ENCODE measurements at regions not wholly inside any gene's neighbourhood (a gene's known extent, or its start where the extent isn't known, plus 50 kb on each side); places are given as distances from the start of the nearest gene placed in this dataset.

DNA sequence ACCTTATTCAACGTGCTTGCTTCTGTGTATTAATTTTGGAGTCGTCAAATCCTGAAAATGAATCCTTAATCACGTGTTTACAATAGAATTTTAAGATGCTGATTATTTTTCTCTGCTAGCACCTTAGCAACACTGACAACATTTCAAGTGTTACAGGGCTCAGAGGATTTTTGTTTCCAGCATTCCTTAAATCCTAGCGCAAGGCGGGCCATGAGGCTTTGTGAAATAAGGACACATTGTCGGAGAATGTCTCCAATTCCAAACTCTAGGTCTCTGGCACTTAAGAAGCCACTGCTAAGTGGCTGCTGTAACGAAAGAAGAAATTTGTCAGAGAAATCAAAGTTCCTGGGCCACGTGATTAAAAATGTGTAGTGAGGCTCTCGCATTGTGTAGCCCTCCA, 390.9 kb upstream of the CELF2 start:
- ChIA-PET CTCF (no interaction called here), POLR2A (no interaction called here), RAD21 (ENCODE audit: low non-redundant PET in 1 of 2, low total read pairs in 2 of 2, uncharacterized antibody in 2 of 2, unreplicated experiment in 2 of 2) (no interaction called here)
- H3K4me1 ChIP-seq (ENCODE audit: control insufficient read depth in 1 of 2, insufficient read depth in 2 of 2, low read length in 2 of 2) = no peaks in the 10 kb centered on the region
- no peaks in the 10 kb centered on the region for H4K20me1 ChIP-seq (ENCODE audit: insufficient read depth)
- ATAC-seq (no peak), DNase-seq (ENCODE audit: low read depth, low spot score) (no peak)
- H3K9ac ChIP-seq (ENCODE audit: low read length) = no peak overlapping the region
- BruUV-seq (replicated peaks) = no TSS peak
- no peak overlapping the region for H3K4me2 ChIP-seq (ENCODE audit: low read length)
- H3K27ac ChIP-seq (ENCODE audit: low read depth, low read length) = no peak overlapping the region
- no peaks in the 10 kb centered on the region for H3K27me3 ChIP-seq (ENCODE audit: insufficient read depth, low read length)
- peaks cover 10 to 11% of the 10 kb centered on the region in 2 experiments; a peak in 2 of 4 replicates for H3K9me3 ChIP-seq (ENCODE audit: control insufficient read depth in 1 of 2, insufficient read depth in 1 of 2, low read depth in 1 of 2, low read length in 2 of 2)
- H2AFZ ChIP-seq (ENCODE audit: low read depth, low read length, poor library complexity, severe bottlenecking) = no peak overlapping the region
- intact Hi-C loops (cut with micrococcal nuclease) = no loop called here
- no peaks in the 10 kb centered on the region for H3K36me3 ChIP-seq (ENCODE audit: control insufficient read depth in 1 of 2, insufficient read depth in 2 of 2, low read length in 2 of 2)
- no peak overlapping the region for H3K4me3 ChIP-seq (replicated peaks in 1 of 2; ENCODE audit: low read depth in 1 of 2, low read length in 2 of 2)
- TF ChIP-seq TCF7L2 (IDR thresholded peaks at IDR 0.05; ENCODE audit: borderline replicate concordance, extremely low read depth, insufficient read depth, insufficient read length) (no peak), SIN3A (IDR thresholded peaks at IDR 0.05; ENCODE audit: low read depth) (no peak), EZH2 (IDR thresholded peaks at IDR 0.05) (no peak), REST (IDR thresholded peaks at IDR 0.05; ENCODE audit: low read depth) (no peak), CEBPB (IDR thresholded peaks at IDR 0.05; ENCODE audit: low read depth) (no peak), ZFX (IDR thresholded peaks at IDR 0.05) (no peak), POLR2A (IDR thresholded peaks at IDR 0.05; ENCODE audit: borderline replicate concordance, extremely low read depth, insufficient read depth, insufficient read length) (no peak), JUND (IDR thresholded peaks at IDR 0.05) (no peak), SP1 (IDR thresholded peaks at IDR 0.05; ENCODE audit: low read depth) (no peak), EGR1 (IDR thresholded peaks at IDR 0.05; ENCODE audit: low read depth) (no peak), FOSL1 (IDR thresholded peaks at IDR 0.05; ENCODE audit: low read depth) (no peak)
- TF ChIP-seq, protein P1, sequence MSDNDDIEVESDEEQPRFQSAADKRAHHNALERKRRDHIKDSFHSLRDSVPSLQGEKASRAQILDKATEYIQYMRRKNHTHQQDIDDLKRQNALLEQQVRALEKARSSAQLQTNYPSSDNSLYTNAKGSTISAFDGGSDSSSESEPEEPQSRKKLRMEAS (IDR thresholded peaks at IDR 0.05) = no peak
- no peaks in the 10 kb centered on the region for H3K9me2 ChIP-seq (ENCODE audit: insufficient read depth)
- no peaks in the 10 kb centered on the region for H3K79me2 ChIP-seq (ENCODE audit: insufficient read depth, low read length)

All from HCT116 (cell line).